Colonic mucosa (tissue), 4 donors: ENCODE measurements at regions not wholly inside any gene's neighbourhood (a gene's known extent, or its start where the extent isn't known, plus 50 kb on each side); places are given as distances from the start of the nearest gene placed in this dataset.

Source experiments
- DNase-seq: peaks from one replicate; pipeline ENCODE4 v3.0.0-alpha.2; 2020
- H3K27ac ChIP-seq: fragments of 200-600 bp; one replicate; pipeline ENCODE4 v1.8.0; 2021
- H3K27me3 ChIP-seq: fragments of 200-600 bp; one replicate; pipeline ENCODE4 v1.8.0; 2021
- H3K36me3 ChIP-seq: fragments of 200-600 bp; one replicate; pipeline ENCODE4 v1.8.0; 2021
- H3K4me1 ChIP-seq: fragments of 200-600 bp; one replicate; pipeline ENCODE4 v1.8.0; 2021; ENCODE audit warnings: mild to moderate bottlenecking
- H3K4me3 ChIP-seq: fragments of 200-600 bp; one replicate; pipeline ENCODE4 v1.8.0; 2021
- H3K9ac ChIP-seq, 2 donors: one replicate each; pipeline ENCODE4 v1.7.0; 2013; ENCODE audit warnings: control low read depth in 2 of 2, low read depth in 2 of 2, low read length in 2 of 2
- H3K9me3 ChIP-seq: fragments of 200-600 bp; one replicate; pipeline ENCODE4 v1.8.0; 2021
- intact Hi-C: fragments of 100-400 bp; cut with DNase I; formaldehyde crosslinking; loops from one replicate; pipeline ENCODE4 v1.14.1; 2022
- TF ChIP-seq, protein P1 (sequence below): fragments of 200-600 bp; IDR thresholded peaks from one replicate; pipeline ENCODE4 v1.8.0; 2022; ENCODE audit warnings: antibody characterized with exemption, mild to moderate bottlenecking
- donor health status: healthy.
- donor health status: DM: no; HTN: no; CAD: no.
- donor health status: DM: no; HTN: no; CAD: no.

DNA sequence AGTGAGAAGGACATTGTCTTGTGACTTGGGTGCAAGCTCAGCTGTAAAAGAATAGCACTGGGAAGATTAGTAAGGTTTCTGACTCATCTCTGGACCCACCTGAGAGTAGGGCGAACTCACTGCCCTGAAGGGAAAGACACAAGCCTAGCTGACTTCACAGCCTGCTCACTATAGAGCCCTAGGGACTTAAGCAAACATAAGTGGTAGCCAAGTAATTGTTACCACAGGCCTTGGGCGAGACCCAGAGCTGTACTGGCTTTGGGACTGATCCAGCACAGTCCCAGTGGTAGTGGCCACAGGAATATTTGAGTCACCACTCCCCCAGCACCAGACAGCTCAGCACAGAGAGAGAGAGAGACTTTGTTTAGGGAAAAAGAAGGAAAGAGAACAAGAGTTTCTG lies 429.9 kb downstream of the TBL1XR1 start:
- Histone ChIP-seq H3K4me1 (no peaks in the 10 kb centered on the region), H3K4me3 (no peak overlapping the region), H3K27ac (no peak overlapping the region), H3K9ac (no peak overlapping the region), H3K36me3 (no peaks in the 10 kb centered on the region), H3K9me3 (no peaks in the 10 kb centered on the region), H3K27me3 (no peaks in the 10 kb centered on the region)
- intact Hi-C loops: no loop called here
- TF ChIP-seq, protein P1, sequence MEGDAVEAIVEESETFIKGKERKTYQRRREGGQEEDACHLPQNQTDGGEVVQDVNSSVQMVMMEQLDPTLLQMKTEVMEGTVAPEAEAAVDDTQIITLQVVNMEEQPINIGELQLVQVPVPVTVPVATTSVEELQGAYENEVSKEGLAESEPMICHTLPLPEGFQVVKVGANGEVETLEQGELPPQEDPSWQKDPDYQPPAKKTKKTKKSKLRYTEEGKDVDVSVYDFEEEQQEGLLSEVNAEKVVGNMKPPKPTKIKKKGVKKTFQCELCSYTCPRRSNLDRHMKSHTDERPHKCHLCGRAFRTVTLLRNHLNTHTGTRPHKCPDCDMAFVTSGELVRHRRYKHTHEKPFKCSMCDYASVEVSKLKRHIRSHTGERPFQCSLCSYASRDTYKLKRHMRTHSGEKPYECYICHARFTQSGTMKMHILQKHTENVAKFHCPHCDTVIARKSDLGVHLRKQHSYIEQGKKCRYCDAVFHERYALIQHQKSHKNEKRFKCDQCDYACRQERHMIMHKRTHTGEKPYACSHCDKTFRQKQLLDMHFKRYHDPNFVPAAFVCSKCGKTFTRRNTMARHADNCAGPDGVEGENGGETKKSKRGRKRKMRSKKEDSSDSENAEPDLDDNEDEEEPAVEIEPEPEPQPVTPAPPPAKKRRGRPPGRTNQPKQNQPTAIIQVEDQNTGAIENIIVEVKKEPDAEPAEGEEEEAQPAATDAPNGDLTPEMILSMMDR: no peak
- no peak for DNase-seq

DNA sequence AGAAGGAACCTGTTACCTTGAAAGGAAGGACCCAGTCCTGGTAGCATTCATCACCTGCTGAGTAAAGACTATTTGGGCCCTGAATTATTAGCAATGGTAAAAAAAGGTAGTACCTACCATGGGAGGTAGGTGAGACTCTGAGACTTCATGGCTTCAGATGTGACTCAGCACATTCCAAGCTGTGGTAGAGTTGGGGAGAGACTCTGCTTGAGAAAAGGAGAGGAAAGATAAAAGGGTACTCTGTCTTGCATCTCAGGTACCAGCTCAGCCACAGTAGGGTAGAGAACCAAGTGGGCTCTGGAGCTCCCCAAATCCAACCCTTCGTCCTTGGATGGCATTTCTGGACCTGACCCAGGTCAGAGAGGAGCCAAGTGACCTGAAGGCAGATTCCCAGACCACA lies 430.4 kb downstream of the TBL1XR1 start:
- H3K27ac ChIP-seq: no peak overlapping the region

DNA sequence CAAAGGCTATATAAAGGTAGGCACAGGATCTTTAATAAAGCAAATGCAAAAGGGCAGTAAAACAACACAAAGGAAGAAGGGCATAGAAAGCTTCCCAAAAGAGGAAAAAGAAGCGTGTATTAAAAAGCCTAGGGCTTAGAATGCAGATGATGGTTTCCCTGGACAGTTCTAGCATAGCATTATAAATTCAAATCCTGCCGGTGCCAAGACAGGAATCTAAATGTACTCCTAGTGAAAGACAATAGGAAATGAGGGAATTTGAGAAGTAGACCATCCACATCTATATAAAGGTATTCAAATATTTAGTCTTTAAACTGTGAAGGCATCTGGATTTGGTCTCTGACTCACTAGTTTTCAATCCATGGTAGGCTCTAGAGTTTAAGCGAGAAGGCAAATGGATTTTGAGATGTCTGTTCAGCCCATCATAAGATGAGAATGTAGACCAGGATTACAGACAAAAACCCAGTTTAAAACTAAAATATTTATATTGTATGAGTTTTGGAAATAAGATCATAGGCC lies 431.8 kb downstream of the TBL1XR1 start:
- Histone ChIP-seq H3K27ac (no peak overlapping the region), H3K4me3 (no peak overlapping the region), H3K36me3 (no peaks in the 10 kb centered on the region), H3K4me1 (no peaks in the 10 kb centered on the region), H3K27me3 (no peaks in the 10 kb centered on the region), H3K9me3 (no peaks in the 10 kb centered on the region), H3K9ac (no peak overlapping the region)
- TF ChIP-seq, protein P1: no peak
- intact Hi-C loops: no loop called here
- DNase-seq: no peak

More for the DNA sequence above, 430.4 kb downstream of the TBL1XR1 start:
- DNase-seq: no peak
- Histone ChIP-seq H3K9ac (no peak overlapping the region), H3K36me3 (no peaks in the 10 kb centered on the region), H3K27me3 (no peaks in the 10 kb centered on the region), H3K4me1 (no peaks in the 10 kb centered on the region), H3K9me3 (no peaks in the 10 kb centered on the region), H3K4me3 (no peak overlapping the region)
- intact Hi-C loops: no loop called here
- TF ChIP-seq, protein P1: no peak

DNA sequence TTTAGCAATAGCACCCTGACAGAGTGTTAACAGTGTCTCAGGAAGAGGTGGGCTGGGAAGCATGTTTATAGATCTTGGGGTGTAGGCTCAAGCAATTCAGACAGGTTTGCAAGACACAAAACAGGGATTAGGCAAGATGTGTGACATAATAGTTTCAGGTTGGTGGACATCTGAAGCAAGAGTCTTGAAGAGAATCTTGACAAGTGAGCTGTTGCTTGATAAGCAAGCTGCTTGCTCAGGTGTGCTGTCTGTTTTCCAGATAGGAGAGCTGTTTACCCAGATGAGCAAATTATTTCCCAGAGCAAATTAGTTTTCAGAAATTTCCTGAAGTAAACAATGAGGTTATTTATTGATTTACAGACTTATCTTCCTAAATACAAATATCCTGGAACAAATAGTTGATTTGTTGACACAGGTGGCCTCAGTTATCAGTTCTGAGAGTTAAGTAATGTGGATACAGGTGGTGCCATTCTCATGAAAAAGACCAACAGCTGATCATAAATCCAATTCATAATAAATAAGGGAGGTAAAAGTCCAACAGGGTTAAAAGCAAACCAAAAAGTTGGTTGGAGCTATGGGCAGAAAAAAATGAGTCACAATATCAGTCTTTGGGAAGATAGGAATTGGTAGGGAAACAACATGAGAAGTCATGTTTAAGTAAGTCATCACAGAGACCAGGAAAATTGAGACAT lies 437.3 kb downstream of the TBL1XR1 start:
- TF ChIP-seq, protein P1: no peak
- H3K36me3 ChIP-seq: no peaks in the 10 kb centered on the region
- DNase-seq: no peak
- H3K9ac ChIP-seq: no peak overlapping the region
- no peaks in the 10 kb centered on the region for H3K27me3 ChIP-seq
- no peak overlapping the region for H3K27ac ChIP-seq
- H3K9me3 ChIP-seq: no peaks in the 10 kb centered on the region
- intact Hi-C loops: no loop called here
- no peaks in the 10 kb centered on the region for H3K4me1 ChIP-seq
- no peak overlapping the region for H3K4me3 ChIP-seq

DNA sequence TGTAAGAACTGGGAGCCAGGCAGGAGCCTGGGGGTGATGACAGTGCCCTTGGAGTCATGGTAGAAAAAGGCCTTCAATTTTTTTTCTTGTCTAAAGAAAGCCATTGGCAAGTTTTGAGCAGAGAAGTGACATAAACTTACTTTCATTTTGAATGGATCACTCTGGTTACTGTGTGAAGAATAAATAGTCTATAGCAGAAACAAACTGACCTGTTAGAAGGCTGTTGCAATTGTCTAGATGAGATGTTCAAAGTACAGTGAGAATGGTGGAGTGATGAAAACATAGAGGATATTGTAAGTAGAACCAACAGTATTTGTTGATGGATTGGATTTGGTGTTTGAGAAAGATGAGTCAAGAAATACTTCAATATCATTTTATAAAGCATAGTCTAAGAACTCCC lies 439.9 kb downstream of the TBL1XR1 start:
- H3K9ac ChIP-seq: no peak overlapping the region
- no peaks in the 10 kb centered on the region for H3K4me1 ChIP-seq
- H3K27ac ChIP-seq: no peak overlapping the region
- no peak for DNase-seq
- intact Hi-C loops: no loop called here
- H3K36me3 ChIP-seq: no peaks in the 10 kb centered on the region
- H3K27me3 ChIP-seq: no peaks in the 10 kb centered on the region
- H3K4me3 ChIP-seq: no peak overlapping the region
- no peaks in the 10 kb centered on the region for H3K9me3 ChIP-seq
- TF ChIP-seq, protein P1: no peak
